OCI-LY7 (cell line): ENCODE measurements at regions not wholly inside any gene's neighbourhood (a gene's known extent, or its start where the extent isn't known, plus 50 kb on each side); places are given as distances from the start of the nearest gene placed in this dataset.

ENCODE experiments used
- EZH2phosphoT487 ChIP-seq: fragments of 200-600 bp; sonication (generic); IDR thresholded peaks from 2 replicates; pipeline ENCODE4 v1.6.1; 2018; ENCODE audit warnings: low read depth, borderline replicate concordance, mild to moderate bottlenecking, mixed run types, antibody characterized with exemption, low read length, moderate library complexity, mixed read lengths
- TF ChIP-seq, protein P1 (sequence below): fragments of 200-600 bp; sonication (generic); conservative IDR thresholded peaks from 2 replicates; pipeline ENCODE4 v1.5.1; 2014; ENCODE audit warnings: mild to moderate bottlenecking, antibody characterized with exemption, low read length, moderate library complexity, mixed read lengths

DNA sequence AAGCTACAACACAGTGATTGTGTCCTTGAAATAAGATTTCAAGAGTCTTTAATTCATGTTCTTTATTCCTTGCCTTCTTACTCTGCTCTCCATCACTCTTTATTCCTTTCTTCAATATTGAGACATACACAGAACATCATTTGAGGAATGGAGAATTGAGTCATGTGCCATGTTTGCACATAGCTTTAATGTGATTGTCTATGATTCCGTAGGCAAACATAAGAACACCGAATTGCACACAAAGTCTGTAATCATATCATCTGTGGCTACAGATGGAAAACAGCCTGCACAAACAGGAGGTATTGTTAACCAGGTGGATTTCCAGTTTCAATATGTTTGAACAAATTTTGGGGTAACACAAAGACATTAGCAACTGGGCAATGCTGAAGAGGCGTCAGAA is 571.6 kb upstream of the GJE1 start:
- TF ChIP-seq, protein P1, sequence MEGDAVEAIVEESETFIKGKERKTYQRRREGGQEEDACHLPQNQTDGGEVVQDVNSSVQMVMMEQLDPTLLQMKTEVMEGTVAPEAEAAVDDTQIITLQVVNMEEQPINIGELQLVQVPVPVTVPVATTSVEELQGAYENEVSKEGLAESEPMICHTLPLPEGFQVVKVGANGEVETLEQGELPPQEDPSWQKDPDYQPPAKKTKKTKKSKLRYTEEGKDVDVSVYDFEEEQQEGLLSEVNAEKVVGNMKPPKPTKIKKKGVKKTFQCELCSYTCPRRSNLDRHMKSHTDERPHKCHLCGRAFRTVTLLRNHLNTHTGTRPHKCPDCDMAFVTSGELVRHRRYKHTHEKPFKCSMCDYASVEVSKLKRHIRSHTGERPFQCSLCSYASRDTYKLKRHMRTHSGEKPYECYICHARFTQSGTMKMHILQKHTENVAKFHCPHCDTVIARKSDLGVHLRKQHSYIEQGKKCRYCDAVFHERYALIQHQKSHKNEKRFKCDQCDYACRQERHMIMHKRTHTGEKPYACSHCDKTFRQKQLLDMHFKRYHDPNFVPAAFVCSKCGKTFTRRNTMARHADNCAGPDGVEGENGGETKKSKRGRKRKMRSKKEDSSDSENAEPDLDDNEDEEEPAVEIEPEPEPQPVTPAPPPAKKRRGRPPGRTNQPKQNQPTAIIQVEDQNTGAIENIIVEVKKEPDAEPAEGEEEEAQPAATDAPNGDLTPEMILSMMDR, result no peak
- no peak for TF ChIP-seq EZH2phosphoT487
